CD4-positive, alpha-beta T cell treated with Interleukin-4 for 4 hours (primary cell): ENCODE measurements at regions not wholly inside any gene's neighbourhood (a gene's known extent, or its start where the extent isn't known, plus 50 kb on each side); places are given as distances from the start of the nearest gene placed in this dataset.
"Not testable (repeated sequence)": the region's sequence is repeated elsewhere in the genome, so short reads cannot be mapped to it uniquely, and the experiment has no call there.

Experiments used
- DNase-seq: peaks from one replicate; pipeline ENCODE4 v3.0.0-alpha.2; 2020

GRCh38 chr21:13802757-13803156 lies 193.2 kb downstream of the POTED start:
- DNase-seq = not testable (repeated sequence)
